ENCODE measurements at regions not wholly inside any gene's neighbourhood (a gene's known extent, or its start where the extent isn't known, plus 50 kb on each side); places are given as distances from the start of the nearest gene placed in this dataset.

- TF ChIP-seq CTCF (IDR thresholded peaks at IDR 0.05) = no peak
- TF ChIP-seq POLR2A (IDR thresholded peaks at IDR 0.05) = no peak
- Histone ChIP-seq H3K27me3 (no peaks in the 10 kb centered on the region), H3K36me3 (replicated peaks in 1 of 2) (no peaks in the 10 kb centered on the region), H3K9me3 (replicated peaks in 1 of 3) (peaks cover 0 to 4% (median 0%) of the 10 kb centered on the region in 3 donors), H3K4me3 (no peak overlapping the region), H3K4me1 (replicated peaks in 1 of 2) (no peaks in the 10 kb centered on the region), H3K27ac (no peak overlapping the region)
- no peak for DNase-seq
- intact Hi-C loops (cut with DNase I) = no loop called here
Measured at GRCh38 chr9:111726949-111727348, 65.5 kb downstream of the GNG10 start.

GRCh38 chr9:111720174-111720573, 58.8 kb downstream of the GNG10 start:
- no peak for TF ChIP-seq CTCF (IDR thresholded peaks at IDR 0.05)
- TF ChIP-seq POLR2A (IDR thresholded peaks at IDR 0.05) = no peak
- no peaks in the 10 kb centered on the region for H3K4me1 ChIP-seq (replicated peaks in 1 of 2)
- intact Hi-C loops (cut with DNase I) = no loop called here

More at GRCh38 chr9:111720174-111720573, 58.8 kb downstream of the GNG10 start:
- DNase-seq = no peak
- H3K36me3 ChIP-seq (replicated peaks in 1 of 2) = no peaks in the 10 kb centered on the region
- H3K27ac ChIP-seq = no peak overlapping the region
- no peaks in the 10 kb centered on the region for H3K9me3 ChIP-seq (replicated peaks in 1 of 3)
- no peak overlapping the region for H3K4me3 ChIP-seq
- no peaks in the 10 kb centered on the region for H3K27me3 ChIP-seq

Data from adrenal gland (tissue), 7 donors.